HCT116 (cell line): ENCODE measurements at regions not wholly inside any gene's neighbourhood (a gene's known extent, or its start where the extent isn't known, plus 50 kb on each side); places are given as distances from the start of the nearest gene placed in this dataset.
A peak's percentile ranks its signal among the peaks of the same experiment; 100 is the strongest.

Experiments
- ATAC-seq: fragments of 200-7000 bp; cut with Tn5 transposase; 2 replicates; pipeline ENCODE4 v1.9.1; 2020; ENCODE audit warnings: mild to moderate bottlenecking, moderate library complexity
- BruUV-seq: library from RNA; stranded (reverse); fragments of 400-500 nt; replicated peaks from 2 replicates; lab custom pipeline; 2021; lab: Mats Ljungman, UMichigan
- CTCF ChIA-PET: fragments of 300-600 bp; sonication (Branson Sonifier 250); formaldehyde crosslinking; loops from one replicate; lab custom pipeline; 2021; ENCODE audit warnings: antibody characterized with exemption; lab: Charles Lee
- POLR2A ChIA-PET: fragments of 300-600, 350-600 bp; sonication (Branson Sonifier 250); formaldehyde crosslinking; loops from one replicate; lab custom pipeline; 2021; ENCODE audit warnings: antibody characterized with exemption; lab: Charles Lee
- RAD21 ChIA-PET, 2 experiments: fragments of 300-600 bp; sonication (Branson Sonifier 250); formaldehyde crosslinking; loops; one replicate each; lab custom pipeline; 2023; ENCODE audit warnings: low total read pairs in 2 of 2; ENCODE audit not compliant: uncharacterized antibody in 2 of 2, unreplicated experiment in 2 of 2, low non-redundant PET in 1 of 2; lab: Charles Lee
- DNase-seq: peaks from one replicate; pipeline ENCODE4 v3.0.0-alpha.2; 2010; ENCODE audit warnings: low read depth, low spot score
- H2AFZ ChIP-seq: fragments of 200-600 bp; shearing (Covaris generic), sonication (generic); 2 replicates; pipeline ENCODE4 v1.6.1; 2017; ENCODE audit warnings: low read depth, mixed run types, mixed read lengths, antibody characterized with exemption, low read length; ENCODE audit not compliant: poor library complexity, severe bottlenecking
- H3K27ac ChIP-seq: 2 replicates; pipeline ENCODE4 v1.5.1; 2012; ENCODE audit warnings: low read depth, low read length
- H3K27me3 ChIP-seq: fragments of 200-600 bp; sonication (generic); 2 replicates; pipeline ENCODE4 v1.6.1; 2016; ENCODE audit warnings: mixed run types, low read length, mixed read lengths; ENCODE audit not compliant: insufficient read depth
- H3K36me3 ChIP-seq, 2 experiments: fragments of 200-500 bp in 1 of 2; fragments of 200-600 bp in 1 of 2; sonication (Bioruptor generic) in 1 of 2; sonication (generic) in 1 of 2; 2 replicates each; pipeline versions ENCODE4 v1.5.1 to v1.6.1; 2014 to 2016; ENCODE audit warnings: low read length in 2 of 2, inconsistent platforms in 1 of 2, mixed read lengths in 1 of 2, mixed run types in 1 of 2; ENCODE audit not compliant: insufficient read depth in 2 of 2, control insufficient read depth in 1 of 2
- H3K4me1 ChIP-seq, 2 experiments: fragments of 200-600 bp in 1 of 2; sonication (generic) in 1 of 2; 2 replicates each; pipeline versions ENCODE4 v1.5.1 to v1.6.1; 2012 to 2017; ENCODE audit warnings: low read length in 2 of 2, inconsistent platforms in 1 of 2, mild to moderate bottlenecking in 1 of 2, mixed read lengths in 1 of 2, mixed run types in 1 of 2, moderate library complexity in 1 of 2; ENCODE audit not compliant: insufficient read depth in 2 of 2, control insufficient read depth in 1 of 2
- H3K4me2 ChIP-seq: fragments of 200-600 bp; sonication (generic); 2 replicates; pipeline ENCODE4 v1.6.1; 2017; ENCODE audit warnings: mixed run types, low read length, mixed read lengths
- H3K4me3 ChIP-seq, 2 experiments: fragments of 200-600 bp in 1 of 2; sonication (generic) in 1 of 2; replicated peaks in 1 of 2; 2 replicates each; pipeline ENCODE4 v1.5.1; 2011 to 2016; ENCODE audit warnings: low read length in 2 of 2, control low read depth in 1 of 2, low read depth in 1 of 2, mild to moderate bottlenecking in 1 of 2, mixed read lengths in 1 of 2, mixed run types in 1 of 2
- H3K79me2 ChIP-seq: fragments of 200-600 bp; sonication (generic); 2 replicates; pipeline ENCODE4 v1.6.1; 2017; ENCODE audit warnings: mild to moderate bottlenecking, mixed run types, low read length, moderate library complexity, mixed read lengths; ENCODE audit not compliant: insufficient read depth
- H3K9ac ChIP-seq: fragments of 200-600 bp; sonication (generic); 2 replicates; pipeline ENCODE4 v1.6.1; 2016; ENCODE audit warnings: low read length, mixed read lengths
- H3K9me2 ChIP-seq: fragments of 200-600 bp; sonication (generic), shearing (Covaris generic); 2 replicates; pipeline ENCODE4 v1.6.1; 2017; ENCODE audit warnings: mixed run types, mild to moderate bottlenecking, moderate library complexity; ENCODE audit not compliant: insufficient read depth
- H3K9me3 ChIP-seq, 2 experiments: fragments of 200-500 bp in 1 of 2; fragments of 200-600 bp in 1 of 2; sonication (Bioruptor generic) in 1 of 2; sonication (generic) in 1 of 2; 2 replicates each; pipeline ENCODE4 v1.6.1; 2014 to 2017; ENCODE audit warnings: low read length in 2 of 2, mixed read lengths in 2 of 2, inconsistent platforms in 1 of 2, low read depth in 1 of 2, mild to moderate bottlenecking in 1 of 2, mixed run types in 1 of 2, moderate library complexity in 1 of 2; ENCODE audit not compliant: control insufficient read depth in 1 of 2, insufficient read depth in 1 of 2
- H4K20me1 ChIP-seq: fragments of 200-600 bp; sonication (generic), shearing (Covaris generic); 2 replicates; pipeline ENCODE4 v1.6.1; 2017; ENCODE audit warnings: mixed run types, mild to moderate bottlenecking, moderate library complexity; ENCODE audit not compliant: insufficient read depth
- ATF3 ChIP-seq: IDR thresholded peaks from 2 replicates; pipeline ENCODE4 v1.6.1; 2012
- CBX3 ChIP-seq: IDR thresholded peaks from 2 replicates; pipeline ENCODE4 v1.6.1; 2012; ENCODE audit warnings: low read depth
- CTCF ChIP-seq, 3 experiments: fragments of 200-600 bp in 1 of 3; sonication (generic) in 1 of 3; IDR thresholded peaks in 2 of 3; conservative IDR thresholded peaks in 1 of 3; 2 replicates each; pipeline ENCODE4 v1.5.1; 2012 to 2017; ENCODE audit warnings: low read depth in 2 of 3, low read length in 2 of 3, antibody characterized with exemption in 1 of 3, borderline replicate concordance in 1 of 3, control low read depth in 1 of 3, mild to moderate bottlenecking in 1 of 3, mixed read lengths in 1 of 3, mixed run types in 1 of 3, moderate library complexity in 1 of 3; ENCODE audit not compliant: insufficient read depth in 1 of 3
- EGR1 ChIP-seq: IDR thresholded peaks from 2 replicates; pipeline ENCODE4 v1.6.1; 2012; ENCODE audit warnings: low read depth
- ELF1 ChIP-seq: IDR thresholded peaks from 2 replicates; pipeline ENCODE4 v1.6.1; 2012; ENCODE audit warnings: low read depth, borderline replicate concordance
- EZH2 ChIP-seq: fragments of 200-600 bp; sonication (generic); IDR thresholded peaks from 2 replicates; pipeline ENCODE4 v1.6.1; 2017; ENCODE audit warnings: antibody characterized with exemption, mixed run types
- EZH2phosphoT487 ChIP-seq: fragments of 200-600 bp; IDR thresholded peaks from 2 replicates; pipeline ENCODE4 v1.6.1; 2018; ENCODE audit warnings: antibody characterized with exemption, borderline replicate concordance
- FOSL1 ChIP-seq: IDR thresholded peaks from 2 replicates; pipeline ENCODE4 v1.6.1; 2012; ENCODE audit warnings: low read depth
- POLR2A ChIP-seq: IDR thresholded peaks from 2 replicates; pipeline ENCODE4 v1.7.0; 2011; ENCODE audit warnings: borderline replicate concordance; ENCODE audit not compliant: insufficient read depth, insufficient read length; ENCODE audit errors: extremely low read depth
- POLR2AphosphoS5 ChIP-seq: IDR thresholded peaks from 2 replicates; pipeline ENCODE4 v1.6.1; 2011; ENCODE audit warnings: mild to moderate bottlenecking, low read depth, low read length, moderate library complexity
- RAD21 ChIP-seq: IDR thresholded peaks from 2 replicates; pipeline ENCODE4 v1.6.1; 2012; ENCODE audit warnings: low read depth, mild to moderate bottlenecking
- REST ChIP-seq: IDR thresholded peaks from 2 replicates; pipeline ENCODE4 v1.6.1; 2012; ENCODE audit warnings: low read depth
- SIN3A ChIP-seq: IDR thresholded peaks from 2 replicates; pipeline ENCODE4 v1.6.1; 2012; ENCODE audit warnings: low read depth
- SP1 ChIP-seq: IDR thresholded peaks from 2 replicates; pipeline ENCODE4 v1.6.1; 2012; ENCODE audit warnings: low read depth
- SRF ChIP-seq: IDR thresholded peaks from 2 replicates; pipeline ENCODE4 v1.6.1; 2012; ENCODE audit warnings: low read depth
- TCF7L2 ChIP-seq: IDR thresholded peaks from 2 replicates; pipeline ENCODE4 v1.7.0; 2011; ENCODE audit warnings: borderline replicate concordance, inconsistent platforms; ENCODE audit not compliant: insufficient read depth, insufficient read length; ENCODE audit errors: extremely low read depth
- YY1 ChIP-seq: IDR thresholded peaks from 2 replicates; pipeline ENCODE4 v1.6.1; 2011; ENCODE audit warnings: low read length, low read depth, moderate library complexity, mild to moderate bottlenecking; ENCODE audit not compliant: insufficient replicate concordance; ENCODE audit errors: extremely low read depth
- ZFX ChIP-seq: fragments of 450-650 bp; IDR thresholded peaks from 2 replicates; pipeline ENCODE4 v1.6.1; 2017
- ZNF274 ChIP-seq: fragments of 200-500 bp; sonication (Bioruptor generic); IDR thresholded peaks from 2 replicates; pipeline ENCODE4 v1.6.1; 2014; ENCODE audit warnings: mild to moderate bottlenecking, low read depth, low read length, inconsistent platforms
- intact Hi-C: fragments of 100-400 bp; cut with micrococcal nuclease; formaldehyde crosslinking; loops from 2 replicates; pipeline ENCODE4 v1.10.0; 2022

GRCh38 chr1:25063591-25064416, 133.7 kb upstream of the RUNX3 start:
- H3K4me1 ChIP-seq = peaks cover 4 to 8% of the 10 kb centered on the region in 2 experiments; a peak in 3 of 4 replicates
- ChIA-PET POLR2A (no interaction called here), CTCF (no interaction called here), RAD21 (no interaction called here)
- ATAC-seq (peak; percentile 68), DNase-seq (no peak)
- no TSS peak for BruUV-seq
- no peak overlapping the region for H3K9ac ChIP-seq
- no peaks in the 10 kb centered on the region for H3K79me2 ChIP-seq
- H3K4me3 ChIP-seq = no peak overlapping the region
- no peaks in the 10 kb centered on the region for H3K9me2 ChIP-seq
- H3K27ac ChIP-seq = no peak overlapping the region
- H3K9me3 ChIP-seq = no peaks in the 10 kb centered on the region
- H3K4me2 ChIP-seq = peak overlapping the region; percentile 32
- no peaks in the 10 kb centered on the region for H3K36me3 ChIP-seq
- no peaks in the 10 kb centered on the region for H4K20me1 ChIP-seq
- intact Hi-C loops = no loop called here
- TF ChIP-seq POLR2A = no peak
- TF ChIP-seq EZH2phosphoT487 = no peak
- TF ChIP-seq ZNF274 = no peak
- no peak for TF ChIP-seq CTCF (IDR thresholded peaks at IDR 0.05 in 2 of 3, conservative IDR thresholded peaks at IDR 0.05 in 1 of 3; ENCODE audit: borderline replicate concordance in 1 of 3, insufficient read depth in 1 of 3, low read depth in 2 of 3, low read length in 2 of 3)
- no peak for TF ChIP-seq TCF7L2
- TF ChIP-seq SIN3A = no peak
- no peak for TF ChIP-seq EZH2
- TF ChIP-seq YY1 = no peak
- no peak for TF ChIP-seq RAD21
- no peak for TF ChIP-seq EGR1
- no peak for TF ChIP-seq ZFX
- TF ChIP-seq REST = no peak
- no peak for TF ChIP-seq SP1
- no peak for TF ChIP-seq ATF3
- TF ChIP-seq POLR2AphosphoS5 = no peak
- no peak for TF ChIP-seq FOSL1
- no peak for TF ChIP-seq CBX3
- no peak for TF ChIP-seq ELF1
- no peak for TF ChIP-seq SRF
- H2AFZ ChIP-seq = no peak overlapping the region
- no peaks in the 10 kb centered on the region for H3K27me3 ChIP-seq
